NCI-H82 treated with DMSO at 0.1 percent for 48 hours (cell line): ENCODE measurements at regions not wholly inside any gene's neighbourhood (a gene's known extent, or its start where the extent isn't known, plus 50 kb on each side); places are given as distances from the start of the nearest gene placed in this dataset.
"Not testable (repeated sequence)": the region's sequence is repeated elsewhere in the genome, so short reads cannot be mapped to it uniquely, and the experiment has no call there.

ENCODE experiments used
- DNase-seq: peaks from one replicate; lab custom pipeline; 2025; ENCODE audit not compliant: unreplicated experiment; lab: John Stamatoyannopoulos, UW

- DNase-seq: not testable (repeated sequence)
Observed at GRCh38 chr6:11457422-11457821, 80.1 kb upstream of the TMEM170B start.

DNA sequence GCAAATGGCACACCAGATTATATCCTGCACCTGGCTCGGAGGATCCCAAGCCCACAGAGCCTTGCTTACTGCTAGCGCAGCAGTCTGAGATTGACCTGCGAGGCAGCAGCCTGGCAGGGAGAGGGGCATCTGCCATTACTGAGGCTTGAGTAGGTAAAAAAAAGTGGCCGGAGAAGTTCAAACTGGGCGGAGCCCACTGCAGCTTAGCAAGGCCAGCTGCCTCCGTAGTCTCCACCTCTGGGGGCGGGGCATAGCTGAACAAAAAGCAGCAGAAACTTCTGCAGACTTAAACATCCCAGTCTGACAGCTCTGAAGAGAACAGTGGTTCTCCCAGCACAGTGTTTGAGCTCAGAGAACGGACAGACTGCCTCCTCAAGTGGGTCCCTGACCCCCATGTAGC is 85.4 kb upstream of the TMEM170B start:
- DNase-seq: not testable (repeated sequence)

DNA sequence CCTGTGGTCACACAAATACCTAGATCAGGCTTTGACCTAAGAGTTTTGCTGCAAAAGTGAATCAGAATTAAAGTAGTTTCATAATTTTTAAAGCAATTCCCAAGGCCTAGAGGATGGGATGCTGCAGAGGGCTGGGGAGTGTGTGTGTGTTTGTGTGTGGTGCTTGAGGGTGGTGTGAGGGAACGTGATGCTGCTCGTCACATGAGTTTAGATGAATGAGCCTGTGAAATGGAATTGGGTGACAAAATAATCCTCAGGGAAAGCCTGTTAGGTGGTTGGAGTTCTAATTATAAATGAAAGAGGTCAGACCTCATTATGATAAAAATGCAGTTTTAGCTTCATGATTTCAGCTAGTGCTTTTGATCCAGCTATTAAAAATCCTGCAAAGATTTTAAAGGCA is 87.5 kb upstream of the TMEM170B start:
- DNase-seq: no peak

- no peak for DNase-seq
Observed at GRCh38 chr6:11449408-11449807, 88.1 kb upstream of the TMEM170B start.

- DNase-seq: no peak
Observed at GRCh38 chr6:11448038-11448437, 89.5 kb upstream of the TMEM170B start.

DNA sequence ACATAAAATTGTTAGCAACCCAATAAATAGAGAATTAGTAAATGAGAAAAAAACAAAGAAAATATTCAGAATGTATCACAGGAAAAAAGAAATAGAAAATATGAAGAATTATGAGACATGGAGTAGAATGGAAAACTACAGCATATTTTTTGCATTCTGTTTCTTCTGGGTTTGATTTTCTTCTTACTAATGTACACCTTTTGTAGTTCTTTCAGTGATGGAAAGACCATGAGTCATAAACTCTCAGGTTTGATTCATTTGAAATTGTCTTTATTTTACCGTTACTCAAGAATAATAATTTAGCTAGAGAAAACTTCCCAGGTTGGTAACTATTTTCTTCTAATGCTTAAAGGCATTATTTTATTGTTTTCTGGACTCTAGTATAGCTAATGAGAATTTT is 90.3 kb upstream of the TMEM170B start:
- no peak for DNase-seq

DNA sequence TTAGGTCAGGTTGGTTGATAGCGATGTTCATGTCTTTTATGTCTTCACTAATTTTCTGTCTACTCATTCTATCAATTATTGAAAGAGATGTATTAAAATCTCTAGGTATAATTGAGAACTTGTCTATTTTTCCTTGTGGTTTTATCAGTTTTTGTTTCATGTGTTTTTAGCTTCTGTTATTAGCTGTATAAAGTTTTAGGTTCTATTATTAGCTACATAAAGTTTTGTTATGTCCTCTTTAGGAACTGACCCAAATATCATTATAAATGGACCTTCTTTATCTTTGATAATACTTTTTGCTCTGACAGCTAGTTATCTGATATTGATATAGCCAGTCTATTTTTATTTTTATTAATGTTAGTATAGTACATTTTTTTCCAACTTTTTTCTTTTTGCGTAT is 92.4 kb upstream of the TMEM170B start:
- DNase-seq: no peak

DNA sequence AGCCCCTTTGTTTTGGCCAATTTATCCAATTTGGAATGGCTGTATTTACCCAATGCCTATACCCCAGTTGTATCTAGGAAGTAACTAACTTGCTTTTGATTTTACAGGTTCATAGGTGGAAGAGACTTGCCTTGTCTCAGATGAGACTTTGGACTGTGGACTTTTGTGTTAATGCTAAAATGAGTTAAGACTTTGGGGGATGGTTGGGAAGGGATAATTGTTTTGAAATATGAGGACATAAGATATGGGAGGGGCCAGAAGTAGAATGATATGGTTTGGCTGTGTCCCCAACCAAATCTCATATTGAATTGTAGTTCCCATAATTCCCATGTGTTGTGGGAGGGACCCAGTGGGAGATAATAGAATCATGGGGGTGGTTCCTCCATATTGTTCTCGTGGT is 94.4 kb upstream of the TMEM170B start:
- DNase-seq: not testable (repeated sequence)

DNA sequence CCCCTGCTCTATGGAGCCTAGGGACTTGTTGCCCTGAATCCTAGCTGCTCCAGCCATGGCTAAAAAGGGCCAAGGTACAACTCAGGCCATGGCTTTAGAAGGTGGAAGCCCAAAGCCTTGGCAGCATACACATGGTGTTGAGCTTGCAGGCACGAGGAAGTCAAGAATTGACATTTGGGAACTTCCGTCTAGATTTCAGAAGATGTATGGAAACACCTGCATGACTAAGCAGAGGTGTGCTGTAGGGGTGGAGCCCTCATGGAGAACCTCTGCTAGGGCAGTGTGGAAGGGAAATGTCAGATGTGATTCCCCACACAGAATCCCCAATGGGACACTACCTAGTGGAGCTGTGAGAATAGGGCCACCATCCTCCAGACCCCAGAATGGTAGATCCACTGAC is 95.1 kb upstream of the TMEM170B start:
- DNase-seq: no peak

GRCh38 chr6:11439876-11440275 is 97.7 kb upstream of the TMEM170B start:
- no peak for DNase-seq

- DNase-seq: no peak
Observed at GRCh38 chr6:11439017-11439420, 98.5 kb upstream of the TMEM170B start.

- no peak for DNase-seq
Observed at GRCh38 chr6:11437824-11438459, 99.6 kb upstream of the TMEM170B start.

GRCh38 chr6:11436508-11437096 is 100.9 kb upstream of the TMEM170B start:
- no peak for DNase-seq

GRCh38 chr6:11434565-11435326 is 102.8 kb upstream of the TMEM170B start:
- DNase-seq: no peak

DNA sequence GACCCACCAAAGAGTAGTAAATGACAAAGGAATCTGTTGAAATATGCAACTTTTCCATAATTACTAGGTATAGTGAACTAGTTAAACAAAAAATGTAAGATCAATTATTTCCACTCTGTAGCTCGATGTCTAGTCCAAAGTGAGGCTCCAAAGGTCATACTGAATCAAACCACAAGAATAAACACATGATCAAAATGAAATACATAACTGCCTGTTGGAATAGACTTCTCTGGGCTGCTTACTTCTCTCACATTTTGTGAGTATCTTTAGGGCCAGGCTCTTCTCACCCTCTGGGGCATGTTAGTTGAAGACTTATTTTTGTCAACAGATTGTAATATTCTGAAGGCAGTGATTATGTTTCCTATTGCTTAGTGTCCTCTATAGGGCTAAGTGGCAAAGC is 103.7 kb upstream of the TMEM170B start:
- DNase-seq: no peak

- DNase-seq: no peak
Observed at GRCh38 chr6:11432713-11433450, 104.7 kb upstream of the TMEM170B start.

DNA sequence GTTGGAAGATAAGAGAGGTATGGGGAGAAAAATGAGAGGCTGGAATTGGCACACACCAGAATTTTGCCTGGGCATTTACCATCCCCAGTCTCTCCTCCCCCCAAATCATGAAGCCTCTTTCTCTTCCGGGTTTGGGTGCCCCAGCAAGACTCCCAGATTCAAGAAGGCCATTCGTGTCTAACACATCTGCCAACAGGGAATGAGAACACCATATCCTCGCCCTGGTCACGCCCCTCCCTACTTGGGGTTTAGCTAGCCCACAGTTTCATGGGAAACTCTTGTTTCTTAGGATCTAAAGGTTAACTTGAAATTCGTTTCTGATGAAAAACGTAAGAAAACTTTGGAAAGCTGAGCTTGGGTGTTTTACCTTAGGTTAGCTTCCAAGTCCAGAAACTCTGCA is 105.5 kb upstream of the TMEM170B start:
- DNase-seq: no peak

DNA sequence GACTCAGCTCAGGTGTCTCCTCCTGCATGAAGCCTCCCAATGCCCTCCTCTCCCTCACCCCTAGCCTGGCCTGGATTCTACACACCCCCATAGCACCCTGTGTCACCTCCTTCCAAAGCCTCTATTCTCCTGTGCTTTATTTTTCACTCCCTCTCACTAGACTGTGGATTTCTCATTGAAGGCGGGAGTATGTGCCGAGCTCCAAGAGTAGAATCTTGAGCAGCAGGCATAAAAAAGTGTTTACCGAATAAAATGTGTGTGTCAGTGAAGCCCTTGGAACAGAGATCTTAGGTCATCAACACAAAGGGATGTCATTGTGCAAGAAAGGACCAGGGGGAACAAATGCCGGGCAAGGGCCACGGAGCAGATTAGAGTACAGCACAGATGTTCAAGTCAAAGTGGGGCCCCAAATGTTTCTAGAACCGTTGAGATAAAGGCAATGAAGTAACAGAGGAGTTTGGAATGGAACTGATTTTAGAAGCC is 106.1 kb upstream of the TMEM170B start:
- no peak for DNase-seq

DNA sequence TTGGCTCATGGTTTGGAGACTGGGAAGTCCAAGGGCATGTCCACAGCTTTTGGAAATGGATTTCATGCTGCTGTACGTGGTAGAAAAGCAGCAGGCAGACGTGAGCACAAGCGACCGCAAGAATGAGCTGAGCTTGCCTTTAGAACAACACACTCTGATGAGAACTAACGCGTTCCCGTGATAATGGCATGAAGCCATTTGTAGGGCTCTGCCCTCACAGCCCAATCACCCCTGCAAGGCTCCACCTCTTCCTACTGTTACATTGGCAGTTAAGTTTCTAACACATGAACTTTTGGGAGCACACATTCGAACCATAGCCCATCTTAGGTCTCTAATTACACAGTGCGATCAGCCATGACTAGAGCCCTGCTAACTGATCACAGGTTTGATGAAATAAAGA is 107.5 kb upstream of the TMEM170B start:
- no peak for DNase-seq

DNA sequence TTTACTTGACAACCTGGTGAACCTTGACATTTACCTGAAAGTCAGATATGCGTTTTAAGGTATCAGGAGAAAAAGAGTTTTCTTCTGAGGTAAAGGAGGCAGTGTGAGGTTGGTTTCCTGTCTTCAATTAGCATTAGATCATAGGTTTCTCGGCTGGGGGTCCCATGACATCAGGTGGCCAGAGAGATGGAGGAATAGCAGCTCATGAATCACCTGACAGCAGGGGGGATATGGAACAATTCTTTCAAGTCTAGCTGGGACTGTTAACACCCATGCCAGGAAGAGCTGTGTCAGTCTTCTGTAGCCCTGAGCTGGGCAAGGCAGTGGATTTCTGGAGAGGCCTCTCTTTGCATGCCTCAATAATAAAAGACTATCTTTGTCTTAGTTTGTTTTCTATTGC is 108.0 kb upstream of the TMEM170B start:
- DNase-seq: no peak

DNA sequence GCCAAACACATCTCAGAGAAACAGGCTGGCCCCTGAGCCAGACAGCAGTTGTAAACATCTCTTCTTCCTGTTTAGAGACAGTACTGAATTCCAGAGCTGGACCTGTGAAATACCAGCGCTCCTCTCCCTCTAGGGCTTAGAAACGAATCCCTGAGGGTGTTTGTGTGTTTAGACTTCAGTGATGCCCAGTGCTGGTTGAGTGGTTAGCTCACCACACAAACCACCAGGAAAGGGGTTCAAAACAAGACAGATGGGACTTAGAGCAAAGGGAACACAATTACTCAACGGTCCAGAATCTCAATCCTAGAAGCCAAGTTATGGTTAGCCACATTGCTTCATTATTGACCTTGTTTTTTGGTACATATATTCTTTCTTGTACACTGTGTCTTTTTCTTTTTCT is 108.7 kb upstream of the TMEM170B start:
- no peak for DNase-seq

DNA sequence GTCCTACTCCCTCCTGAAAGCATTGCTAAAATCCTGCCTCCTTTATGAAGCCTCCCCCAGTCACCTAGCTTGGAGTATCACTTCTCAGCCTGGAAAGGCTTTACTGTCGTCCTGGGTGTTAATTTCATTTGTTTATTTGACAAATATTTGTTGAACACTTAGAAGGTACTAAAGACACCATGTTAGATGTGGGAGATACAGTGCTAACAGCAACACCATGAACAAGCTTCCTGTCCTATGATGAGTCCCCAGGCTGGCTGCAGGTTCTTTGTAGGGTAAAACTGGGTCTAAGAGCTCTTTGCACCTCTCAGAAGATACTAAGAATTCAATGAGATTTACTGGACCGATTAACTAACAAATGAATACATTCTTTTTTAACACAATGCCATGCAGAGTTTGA is 109.2 kb upstream of the TMEM170B start:
- DNase-seq: no peak
